RWPE2 (cell line): ENCODE measurements at regions not wholly inside any gene's neighbourhood (a gene's known extent, or its start where the extent isn't known, plus 50 kb on each side); places are given as distances from the start of the nearest gene placed in this dataset.

Experiments
- ATAC-seq: fragments of 200-7000 bp; cut with Tn5 transposase; 3 replicates; pipeline ENCODE4 v1.9.1; 2021; ENCODE audit warnings: low read depth
- DNase-seq: peaks from one replicate; pipeline ENCODE4 v3.0.0-alpha.2; 2020; ENCODE audit warnings: low spot score
- H3K27ac ChIP-seq: fragments of 450-650 bp; 2 replicates; pipeline ENCODE4 v1.5.1; 2017; ENCODE audit warnings: mild to moderate bottlenecking; ENCODE audit not compliant: poor library complexity, severe bottlenecking
- H3K27me3 ChIP-seq: fragments of 250-450 bp; sonication (Bioruptor Pico); 2 replicates; pipeline ENCODE4 v1.5.1; 2021; ENCODE audit warnings: mild to moderate bottlenecking, moderate library complexity; ENCODE audit not compliant: insufficient read depth, poor library complexity, severe bottlenecking
- H3K36me3 ChIP-seq: fragments of 250-450 bp; sonication (Bioruptor Pico); 2 replicates; pipeline ENCODE4 v1.5.1; 2020; ENCODE audit warnings: low read depth, mild to moderate bottlenecking, moderate library complexity
- H3K4me1 ChIP-seq: fragments of 250-450 bp; sonication (Bioruptor Pico); 2 replicates; pipeline ENCODE4 v1.5.1; 2021; ENCODE audit warnings: mild to moderate bottlenecking, moderate library complexity; ENCODE audit not compliant: insufficient read depth, poor library complexity, severe bottlenecking
- H3K4me3 ChIP-seq: fragments of 250-450 bp; sonication (Bioruptor Pico); 2 replicates; pipeline ENCODE4 v1.5.1; 2021; ENCODE audit warnings: mild to moderate bottlenecking, moderate library complexity; ENCODE audit not compliant: severe bottlenecking
- H3K9me3 ChIP-seq: fragments of 250-450 bp; sonication (Bioruptor Pico); 2 replicates; pipeline ENCODE4 v1.5.1; 2021; ENCODE audit warnings: mild to moderate bottlenecking, moderate library complexity; ENCODE audit not compliant: severe bottlenecking
- TF ChIP-seq, protein P1 (sequence below): fragments of 450-650 bp; IDR thresholded peaks from one replicate; pipeline ENCODE4 v1.5.1; 2017; ENCODE audit warnings: mild to moderate bottlenecking, moderate library complexity; ENCODE audit not compliant: poor library complexity, severe bottlenecking

DNA sequence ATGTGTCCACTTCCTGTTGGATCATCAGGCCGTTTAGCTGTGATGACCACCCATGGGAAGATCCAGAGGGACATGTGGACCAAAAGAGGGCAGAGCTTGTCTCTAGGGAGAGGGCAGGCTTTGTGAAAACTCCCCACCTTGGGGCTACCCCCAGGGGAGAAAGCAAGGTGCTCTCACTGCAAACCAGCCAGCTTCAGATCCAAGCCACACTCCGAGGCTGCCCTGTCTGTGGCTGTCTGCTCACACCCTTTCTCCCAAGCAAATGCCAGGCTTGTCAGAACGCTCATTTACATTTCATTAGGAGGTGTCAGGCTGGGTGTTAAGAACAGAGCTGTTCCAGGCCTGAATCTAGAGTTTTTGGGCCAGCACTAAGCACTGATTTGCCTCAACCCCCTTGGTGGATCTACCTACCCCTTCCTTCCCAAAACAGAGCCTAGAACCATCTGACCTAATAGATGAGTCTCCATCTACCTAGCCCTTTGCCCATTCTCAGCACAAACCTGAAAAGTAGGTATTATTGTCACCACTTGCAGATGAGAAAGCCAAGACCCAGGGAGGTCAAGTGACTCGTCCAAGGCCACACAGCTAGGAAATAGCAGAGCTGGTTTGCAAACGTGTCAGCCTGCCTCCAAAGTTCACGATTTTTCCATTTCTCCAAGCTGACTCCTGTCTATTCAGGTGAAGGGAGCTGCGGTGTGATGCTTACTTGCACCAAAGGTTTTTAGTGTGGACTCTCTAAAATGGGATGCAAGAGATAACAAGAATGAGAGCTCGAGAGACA, 130.9 kb downstream of the EMX2 start:
- DNase-seq, result no peak
- no peaks in the 10 kb centered on the region for H3K36me3 ChIP-seq
- TF ChIP-seq, protein P1, sequence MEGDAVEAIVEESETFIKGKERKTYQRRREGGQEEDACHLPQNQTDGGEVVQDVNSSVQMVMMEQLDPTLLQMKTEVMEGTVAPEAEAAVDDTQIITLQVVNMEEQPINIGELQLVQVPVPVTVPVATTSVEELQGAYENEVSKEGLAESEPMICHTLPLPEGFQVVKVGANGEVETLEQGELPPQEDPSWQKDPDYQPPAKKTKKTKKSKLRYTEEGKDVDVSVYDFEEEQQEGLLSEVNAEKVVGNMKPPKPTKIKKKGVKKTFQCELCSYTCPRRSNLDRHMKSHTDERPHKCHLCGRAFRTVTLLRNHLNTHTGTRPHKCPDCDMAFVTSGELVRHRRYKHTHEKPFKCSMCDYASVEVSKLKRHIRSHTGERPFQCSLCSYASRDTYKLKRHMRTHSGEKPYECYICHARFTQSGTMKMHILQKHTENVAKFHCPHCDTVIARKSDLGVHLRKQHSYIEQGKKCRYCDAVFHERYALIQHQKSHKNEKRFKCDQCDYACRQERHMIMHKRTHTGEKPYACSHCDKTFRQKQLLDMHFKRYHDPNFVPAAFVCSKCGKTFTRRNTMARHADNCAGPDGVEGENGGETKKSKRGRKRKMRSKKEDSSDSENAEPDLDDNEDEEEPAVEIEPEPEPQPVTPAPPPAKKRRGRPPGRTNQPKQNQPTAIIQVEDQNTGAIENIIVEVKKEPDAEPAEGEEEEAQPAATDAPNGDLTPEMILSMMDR, result no peak
- no peak overlapping the region for H3K27ac ChIP-seq
- H3K9me3 ChIP-seq, result no peaks in the 10 kb centered on the region
- peaks cover 12% of the 10 kb centered on the region for H3K4me1 ChIP-seq
- H3K27me3 ChIP-seq, result no peaks in the 10 kb centered on the region
- H3K4me3 ChIP-seq, result no peak overlapping the region
- ATAC-seq, result no peak

DNA sequence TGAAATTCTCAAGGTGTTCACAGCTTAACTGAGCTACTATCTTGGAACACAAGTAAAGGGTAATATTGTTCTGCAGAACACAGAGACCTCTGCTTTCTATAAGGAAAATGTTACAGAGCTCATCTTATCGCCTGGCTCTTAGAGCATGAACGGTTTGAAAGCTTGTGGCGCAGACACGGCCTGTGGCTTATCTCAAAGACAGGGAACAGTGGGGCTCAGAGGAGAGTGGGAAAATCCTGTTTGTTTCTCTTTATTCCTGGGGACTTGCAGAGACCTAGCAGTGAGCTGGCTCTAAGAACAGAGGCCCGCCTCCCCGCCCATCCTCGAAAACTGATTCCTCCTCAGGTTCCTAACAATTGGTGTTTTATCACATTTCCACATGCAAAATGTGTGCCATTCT, 131.7 kb downstream of the EMX2 start:
- peaks cover 12% of the 10 kb centered on the region for H3K4me1 ChIP-seq
- DNase-seq, result no peak
- no peaks in the 10 kb centered on the region for H3K9me3 ChIP-seq
- H3K4me3 ChIP-seq, result no peak overlapping the region
- no peaks in the 10 kb centered on the region for H3K36me3 ChIP-seq
- TF ChIP-seq, protein P1, result no peak
- H3K27ac ChIP-seq, result no peak overlapping the region
- H3K27me3 ChIP-seq, result no peaks in the 10 kb centered on the region
- no peak for ATAC-seq

DNA sequence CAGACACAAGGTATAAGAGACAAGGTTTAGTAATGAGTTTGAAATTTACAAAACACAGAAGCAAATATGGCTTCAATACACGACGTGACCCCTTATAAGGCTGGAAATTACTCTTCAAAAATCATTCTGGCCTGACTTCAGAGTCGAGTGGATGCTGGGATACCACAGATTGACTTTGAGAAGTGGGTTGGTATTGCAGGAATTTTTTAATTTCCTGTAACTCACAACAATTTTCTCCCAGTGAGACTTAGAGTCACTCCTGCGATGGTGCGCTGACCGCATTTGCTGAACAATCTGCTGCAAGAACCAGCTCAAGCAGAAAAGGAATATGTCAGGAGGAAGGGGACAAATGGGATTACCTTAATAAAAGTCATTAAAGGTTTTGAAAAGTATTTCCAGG, 132.1 kb downstream of the EMX2 start:
- ATAC-seq (no peak), DNase-seq (no peak)
- TF ChIP-seq, protein P1, result no peak
- H3K4me3 ChIP-seq, result no peak overlapping the region
- peaks cover 12% of the 10 kb centered on the region for H3K4me1 ChIP-seq
- no peaks in the 10 kb centered on the region for H3K9me3 ChIP-seq
- no peaks in the 10 kb centered on the region for H3K36me3 ChIP-seq
- no peaks in the 10 kb centered on the region for H3K27me3 ChIP-seq
- no peak overlapping the region for H3K27ac ChIP-seq

- no peak overlapping the region for H3K4me3 ChIP-seq
- H3K27me3 ChIP-seq, result no peaks in the 10 kb centered on the region
- no peaks in the 10 kb centered on the region for H3K9me3 ChIP-seq
- TF ChIP-seq, protein P1, result no peak
- H3K4me1 ChIP-seq, result peaks cover 12% of the 10 kb centered on the region
- ATAC-seq, result no peak
- H3K27ac ChIP-seq, result no peak overlapping the region
- no peaks in the 10 kb centered on the region for H3K36me3 ChIP-seq
- DNase-seq, result no peak
These were observed 133.0 kb downstream of the EMX2 start for GRCh38 chr10:117675514-117676055.

GRCh38 chr10:117677239-117677638, 134.7 kb downstream of the EMX2 start:
- no peaks in the 10 kb centered on the region for H3K27me3 ChIP-seq
- H3K4me1 ChIP-seq, result peaks cover 12% of the 10 kb centered on the region
- H3K4me3 ChIP-seq, result no peak overlapping the region
- DNase-seq (no peak), ATAC-seq (peak; percentile 80)
- TF ChIP-seq, protein P1, result no peak
- no peak overlapping the region for H3K27ac ChIP-seq
- H3K9me3 ChIP-seq, result no peaks in the 10 kb centered on the region
- no peaks in the 10 kb centered on the region for H3K36me3 ChIP-seq
